H1 (cell line): ENCODE measurements at regions not wholly inside any gene's neighbourhood (a gene's known extent, or its start where the extent isn't known, plus 50 kb on each side); places are given as distances from the start of the nearest gene placed in this dataset.

ENCODE experiments used
- CTCF ChIA-PET: fragments of 300-600 bp; sonication (Branson Sonifier 250); formaldehyde crosslinking; loops from one replicate; lab custom pipeline; 2021; ENCODE audit not compliant: partially characterized antibody; lab: Charles Lee
- POLR2A ChIA-PET: fragments of 300-600 bp; sonication (Branson Sonifier 250); formaldehyde crosslinking; loops from one replicate; lab custom pipeline; 2021; ENCODE audit warnings: inconsistent platforms; ENCODE audit not compliant: partially characterized antibody; lab: Charles Lee
- DNase-seq, 2 experiments: peaks; one replicate each; pipeline versions ENCODE4 v3.0.0 to v3.0.0-alpha.2; 2010 to 2022; ENCODE audit warnings: low spot score in 2 of 2, low read depth in 1 of 2, mixed read lengths in 1 of 2
- FAIRE-seq: peaks from 2 replicates; lab custom pipeline; 2011; peaks lifted over from hg19 to GRCh38; lab: Jason Lieb, UNC
- H2AFZ ChIP-seq: 2 replicates; pipeline ENCODE4 v1.8.1; 2012; ENCODE audit warnings: low read length, inconsistent platforms
- H2AK5ac ChIP-seq: 2 replicates; pipeline ENCODE4 v1.6.1; 2013; ENCODE audit warnings: low read depth, low read length
- H2BK120ac ChIP-seq: replicated peaks from 2 replicates; pipeline ENCODE3; 2013; ENCODE audit warnings: low read depth, low read length, inconsistent platforms
- H2BK12ac ChIP-seq: 2 replicates; pipeline ENCODE4 v1.6.1; 2013; ENCODE audit warnings: low read depth, low read length
- H2BK15ac ChIP-seq: 2 replicates; pipeline ENCODE4 v1.6.1; 2013; ENCODE audit warnings: low read length
- H2BK20ac ChIP-seq: 2 replicates; pipeline ENCODE4 v1.6.1; 2013; ENCODE audit warnings: low read length
- H2BK5ac ChIP-seq: 2 replicates; pipeline ENCODE4 v1.6.1; 2013; ENCODE audit warnings: low read depth, low read length
- H3K14ac ChIP-seq: 2 replicates; pipeline ENCODE4 v1.6.1; 2013; ENCODE audit warnings: inconsistent platforms; ENCODE audit not compliant: insufficient read length
- H3K18ac ChIP-seq: 2 replicates; pipeline ENCODE4 v1.6.1; 2013; ENCODE audit warnings: low read length; ENCODE audit errors: extremely low read depth
- H3K23ac ChIP-seq: 2 replicates; pipeline ENCODE4 v1.6.1; 2013; ENCODE audit warnings: inconsistent platforms; ENCODE audit not compliant: insufficient read length
- H3K23me2 ChIP-seq: 2 replicates; pipeline ENCODE4 v1.6.1; 2013; ENCODE audit warnings: low read depth, low read length
- H3K27ac ChIP-seq: 2 replicates; pipeline ENCODE4 v1.6.1; 2011; ENCODE audit warnings: low read depth, low read length, inconsistent platforms
- H3K27me3 ChIP-seq, 4 experiments: replicated peaks in 1 of 4; 1 replicate in 1 of 4; 2 replicates in 3 of 4; pipeline versions ENCODE4 v1.6.1 to v1.8.1; 2011 to 2013; ENCODE audit warnings: low read length in 3 of 4, mild to moderate bottlenecking in 3 of 4, inconsistent platforms in 2 of 4, mixed read lengths in 2 of 4, moderate library complexity in 1 of 4; ENCODE audit not compliant: control insufficient read depth in 3 of 4, insufficient read depth in 3 of 4; ENCODE audit errors: extremely low read depth in 1 of 4
- H3K36me3 ChIP-seq, 4 experiments: 2 replicates each; pipeline versions ENCODE4 v1.6.1 to v1.8.1; 2011 to 2013; ENCODE audit warnings: mild to moderate bottlenecking in 4 of 4, low read length in 3 of 4, moderate library complexity in 2 of 4, control low read depth in 1 of 4, inconsistent platforms in 1 of 4; ENCODE audit not compliant: insufficient read depth in 4 of 4, control insufficient read depth in 2 of 4
- H3K4ac ChIP-seq: replicated peaks from 2 replicates; pipeline ENCODE3; 2013; ENCODE audit warnings: low read length, low read depth, mixed read lengths, inconsistent platforms; ENCODE audit not compliant: insufficient read length
- H3K4me1 ChIP-seq, 4 experiments: replicated peaks in 1 of 4; 1 replicate in 1 of 4; 2 replicates in 3 of 4; pipeline versions ENCODE4 v1.6.1 to v1.8.1; 2011 to 2013; ENCODE audit warnings: low read length in 3 of 4, inconsistent platforms in 2 of 4, mixed read lengths in 1 of 4; ENCODE audit not compliant: insufficient read depth in 4 of 4, control insufficient read depth in 3 of 4
- H3K4me2 ChIP-seq, 2 experiments: 2 replicates each; pipeline versions ENCODE4 v1.6.1 to v1.8.1; 2011 to 2013; ENCODE audit warnings: low read depth in 2 of 2, low read length in 2 of 2, control low read depth in 1 of 2, inconsistent platforms in 1 of 2, mild to moderate bottlenecking in 1 of 2; ENCODE audit not compliant: insufficient read depth in 1 of 2
- H3K4me3 ChIP-seq, 4 experiments: fragments of 200-600, 300-600 bp in 1 of 4; sonication (generic), shearing (Covaris generic), sonication (Bioruptor Twin) in 1 of 4; 2 replicates each; pipeline versions ENCODE4 v1.5.1 to v1.8.1; 2011 to 2016; ENCODE audit warnings: low read length in 4 of 4, low read depth in 3 of 4, control low read depth in 2 of 4, inconsistent platforms in 2 of 4, mild to moderate bottlenecking in 2 of 4, mixed read lengths in 1 of 4, moderate library complexity in 1 of 4; ENCODE audit not compliant: insufficient read depth in 2 of 4; ENCODE audit errors: extremely low read depth in 1 of 4
- H3K56ac ChIP-seq: replicated peaks from 2 replicates; pipeline ENCODE3; 2013; ENCODE audit warnings: low read depth, mild to moderate bottlenecking, mixed read lengths, low read length, inconsistent platforms; ENCODE audit not compliant: insufficient read length
- H3K79me1 ChIP-seq: 2 replicates; pipeline ENCODE4 v1.6.1; 2013; ENCODE audit warnings: low read depth, low read length, control low read depth
- H3K79me2 ChIP-seq, 2 experiments: 2 replicates each; pipeline versions ENCODE4 v1.6.1 to v1.8.1; 2012 to 2013; ENCODE audit warnings: low read length in 2 of 2, mild to moderate bottlenecking in 2 of 2, inconsistent platforms in 1 of 2; ENCODE audit not compliant: insufficient read depth in 2 of 2, control insufficient read depth in 1 of 2
- H3K9ac ChIP-seq, 4 experiments: replicated peaks in 1 of 4; 1 replicate in 1 of 4; 2 replicates in 3 of 4; pipeline versions ENCODE4 v1.6.1 to v1.8.1; 2011 to 2013; ENCODE audit warnings: low read depth in 3 of 4, low read length in 3 of 4, control low read depth in 2 of 4, mild to moderate bottlenecking in 2 of 4, moderate library complexity in 2 of 4, inconsistent platforms in 1 of 4; ENCODE audit errors: extremely low read depth in 1 of 4
- H3K9me3 ChIP-seq, 2 experiments: 2 replicates each; pipeline versions ENCODE4 v1.6.1 to v1.8.1; 2012 to 2013; ENCODE audit warnings: mild to moderate bottlenecking in 2 of 2, moderate library complexity in 2 of 2, control low read depth in 1 of 2, inconsistent platforms in 1 of 2, low read depth in 1 of 2, low read length in 1 of 2, mixed read lengths in 1 of 2; ENCODE audit not compliant: insufficient read depth in 2 of 2
- H4K20me1 ChIP-seq, 2 experiments: replicated peaks in 1 of 2; 2 replicates each; pipeline versions ENCODE3 to v1.8.1; 2011 to 2013; ENCODE audit warnings: inconsistent platforms in 2 of 2, low read length in 2 of 2, mild to moderate bottlenecking in 1 of 2; ENCODE audit not compliant: insufficient read depth in 2 of 2, control insufficient read depth in 1 of 2
- H4K5ac ChIP-seq: 2 replicates; pipeline ENCODE4 v1.6.1; 2013; ENCODE audit warnings: low read length, low read depth, mixed read lengths, inconsistent platforms; ENCODE audit not compliant: insufficient read length
- H4K8ac ChIP-seq: 2 replicates; pipeline ENCODE4 v1.8.0; 2013; ENCODE audit warnings: mild to moderate bottlenecking, moderate library complexity, low read length, inconsistent platforms; ENCODE audit not compliant: insufficient read depth; ENCODE audit errors: extremely low read depth
- H4K91ac ChIP-seq: replicated peaks from 2 replicates; pipeline ENCODE3; 2013; ENCODE audit warnings: low read length, mixed read lengths, inconsistent platforms; ENCODE audit not compliant: insufficient read length
- CHD1 ChIP-seq: IDR thresholded peaks from 2 replicates; pipeline ENCODE4 v1.6.1; 2012; ENCODE audit warnings: low read depth, low read length, improper control_type of control experiment
- WGBS, 2 experiments: shearing (Covaris generic) in 1 of 2; methylation state at CpG; one replicate each; pipeline versions ENCODE4 v1.1.6 to v1.1.7; 2013 to 2015; ENCODE audit warnings: low lambda C conversion rate in 2 of 2, mixed read lengths in 2 of 2, inconsistent platforms in 1 of 2, low coverage in 1 of 2, missing lambda C conversion rate in 1 of 2; ENCODE audit not compliant: insufficient replicate concordance in 2 of 2, insufficient coverage in 1 of 2, insufficient read length in 1 of 2; ENCODE audit errors: extremely low coverage in 1 of 2, missing lambda C conversion rate in 1 of 2; 5-methylcytosine and 5-hydroxymethylcytosine counted together

DNA sequence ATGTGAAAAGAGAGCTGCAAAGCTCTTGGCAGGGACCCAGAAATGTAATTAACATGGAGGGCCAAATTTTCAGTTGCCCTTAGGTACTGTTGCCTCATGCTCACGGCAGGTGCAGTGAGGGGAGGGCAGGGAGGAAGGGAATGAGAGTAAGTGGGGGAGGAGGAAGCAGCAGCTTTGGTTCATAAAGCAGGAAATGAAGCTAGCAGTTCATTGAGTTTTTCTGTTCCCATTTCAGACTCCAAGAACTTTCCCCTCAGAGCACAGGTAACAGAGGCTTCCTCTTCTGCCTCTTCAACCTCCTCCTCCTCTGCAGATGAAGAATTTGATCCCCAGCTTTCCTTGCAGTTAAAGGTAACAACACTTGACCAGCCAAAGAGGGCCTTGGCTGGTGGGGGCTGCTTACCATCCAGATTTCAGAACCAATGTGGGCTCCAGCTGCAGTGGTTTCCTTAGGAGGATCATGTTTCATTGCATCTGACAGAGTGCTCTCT is 57.9 kb upstream of the PARVA start:
- H3K9me3 ChIP-seq, result peaks cover 3 to 4% of the 10 kb centered on the region in 2 experiments; a peak in 3 of 4 replicates
- H3K9ac ChIP-seq, result no peak overlapping the region
- H3K79me1 ChIP-seq, result no peaks in the 10 kb centered on the region
- H3K23me2 ChIP-seq, result no peaks in the 10 kb centered on the region; the same call in 1 of the 2 replicates
- ChIA-PET POLR2A (no interaction called here), CTCF (interaction anchor here (0.6 to 4.9 kb wide), 4 partner anchors 11 to 157 kb away, joined by 4 to 32 read pairs (median 15); no protein-coding TSS in a partner anchor)
- H2BK12ac ChIP-seq, result no peak overlapping the region
- peak overlapping the region; percentile 22 for H3K18ac ChIP-seq
- H4K8ac ChIP-seq, result no peak overlapping the region
- peaks cover 0 to 9% (median 0%) of the 10 kb centered on the region in 4 experiments; a peak in 3 of 7 replicates for H3K4me1 ChIP-seq
- H2BK120ac ChIP-seq, result no peak overlapping the region
- peak overlapping the region in 1 of 2 experiments; percentile 31; a peak in 1 of 4 replicates for H3K4me2 ChIP-seq
- H4K5ac ChIP-seq, result no peak overlapping the region
- FAIRE-seq (no peak), DNase-seq (no peak)
- no peak overlapping the region for H2AK5ac ChIP-seq
- H4K20me1 ChIP-seq, result no peaks in the 10 kb centered on the region
- H3K56ac ChIP-seq, result no peak overlapping the region
- H3K79me2 ChIP-seq, result no peaks in the 10 kb centered on the region
- no peaks in the 10 kb centered on the region for H3K27me3 ChIP-seq
- H3K23ac ChIP-seq, result no peak overlapping the region
- no peak overlapping the region for H2BK5ac ChIP-seq
- H2BK15ac ChIP-seq, result no peak overlapping the region
- H3K36me3 ChIP-seq, result no peaks in the 10 kb centered on the region
- no peak overlapping the region for H4K91ac ChIP-seq
- no peak overlapping the region for H3K27ac ChIP-seq
- H2BK20ac ChIP-seq, result no peak overlapping the region
- H3K4me3 ChIP-seq, result no peak overlapping the region
- no peak overlapping the region for H3K14ac ChIP-seq
- WGBS, 2 experiments, result 42% methylated on average over 1 of the region's 1 CpG; no CpG with 5 or more reads in 1 of the 2 experiments
- H2AFZ ChIP-seq, result peak overlapping the region; percentile 92
- H3K4ac ChIP-seq, result no peak overlapping the region
- no peak for TF ChIP-seq CHD1
